Small intestine (tissue), 7 donors: ENCODE measurements at regions not wholly inside any gene's neighbourhood (a gene's known extent, or its start where the extent isn't known, plus 50 kb on each side); places are given as distances from the start of the nearest gene placed in this dataset.

Experiments used
- DNase-seq, 2 donors: peaks; one replicate each; pipeline versions ENCODE4 v3.0.0 to v3.0.0-alpha.2; 2013
- FAIRE-seq: peaks from 2 replicates; lab custom pipeline; 2012; peaks lifted over from hg19 to GRCh38; lab: Jason Lieb, UNC
- H3K27ac ChIP-seq, 3 donors: one replicate each; pipeline ENCODE4 v1.5.1; 2013; ENCODE audit warnings: low read length in 2 of 3, mild to moderate bottlenecking in 2 of 3, control low read depth in 1 of 3, inconsistent platforms in 1 of 3, low read depth in 1 of 3, moderate library complexity in 1 of 3
- H3K27me3 ChIP-seq, 3 donors: one replicate each; pipeline ENCODE4 v1.6.1; 2013; ENCODE audit warnings: low read length in 3 of 3, inconsistent platforms in 1 of 3; ENCODE audit not compliant: control insufficient read depth in 3 of 3, insufficient read depth in 3 of 3
- H3K36me3 ChIP-seq, 3 donors: one replicate each; pipeline ENCODE4 v1.6.1; 2013; ENCODE audit warnings: low read length in 3 of 3, inconsistent platforms in 1 of 3, low read depth in 1 of 3, mild to moderate bottlenecking in 1 of 3, moderate library complexity in 1 of 3; ENCODE audit not compliant: control insufficient read depth in 3 of 3, insufficient read depth in 2 of 3
- H3K4me1 ChIP-seq, 3 donors: one replicate each; pipeline ENCODE4 v1.6.1; 2013; ENCODE audit warnings: low read length in 2 of 3, inconsistent platforms in 1 of 3, low read depth in 1 of 3, mild to moderate bottlenecking in 1 of 3, moderate library complexity in 1 of 3; ENCODE audit not compliant: control insufficient read depth in 3 of 3, insufficient read depth in 2 of 3
- H3K4me3 ChIP-seq, 3 donors: one replicate each; pipeline ENCODE4 v1.5.1; 2013; ENCODE audit warnings: low read length in 3 of 3, control low read depth in 1 of 3, inconsistent platforms in 1 of 3, low read depth in 1 of 3, mild to moderate bottlenecking in 1 of 3, moderate library complexity in 1 of 3
- H3K9me3 ChIP-seq, 2 donors: one replicate each; pipeline ENCODE4 v1.6.1; 2013; ENCODE audit warnings: low read depth in 1 of 2, low read length in 1 of 2; ENCODE audit not compliant: control insufficient read depth in 2 of 2, insufficient read depth in 1 of 2
- WGBS, 3 donors: extraction: QIAGEN DNeasy Blood & Tissue Kit; methylation state at CpG; one replicate each; pipeline ENCODE4 v1.1.7; 2013; 5-methylcytosine and 5-hydroxymethylcytosine counted together
- donor health status: healthy with polysubstance abuse.
- donor health status: control.
- donor health status: control.
- donor health status: Bipolar disorder and iron deficiency.
- donor health status: healthy.

DNA sequence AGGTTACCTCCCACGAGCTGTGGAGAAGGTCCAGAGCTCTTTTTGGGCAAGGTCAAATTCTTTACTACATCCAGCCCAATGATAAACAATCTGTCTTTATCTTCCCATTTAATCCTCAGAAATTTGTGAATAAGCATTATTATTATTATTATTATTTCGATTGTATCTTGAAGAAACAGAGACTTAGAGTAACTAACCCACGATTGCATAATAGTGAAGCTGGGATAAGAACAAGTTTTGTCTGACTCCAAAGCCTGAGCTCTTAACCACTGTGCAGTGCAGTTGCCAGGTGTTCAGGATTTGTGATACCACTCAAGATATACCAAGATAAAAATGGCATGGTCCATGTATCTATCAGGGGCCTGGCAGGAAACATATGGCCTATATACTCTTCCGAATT lies 166.5 kb upstream of the LDB2 start:
- Histone ChIP-seq H3K27me3 (no peaks in the 10 kb centered on the region), H3K4me1 (no peaks in the 10 kb centered on the region), H3K9me3 (no peaks in the 10 kb centered on the region), H3K27ac (no peak overlapping the region), H3K36me3 (no peaks in the 10 kb centered on the region), H3K4me3 (no peak overlapping the region)
- FAIRE-seq (no peak), DNase-seq (no peak)
- WGBS, 3 donors, result 66 to 87% (median 72%) methylated on average over 4 of the region's 4 CpGs

DNA sequence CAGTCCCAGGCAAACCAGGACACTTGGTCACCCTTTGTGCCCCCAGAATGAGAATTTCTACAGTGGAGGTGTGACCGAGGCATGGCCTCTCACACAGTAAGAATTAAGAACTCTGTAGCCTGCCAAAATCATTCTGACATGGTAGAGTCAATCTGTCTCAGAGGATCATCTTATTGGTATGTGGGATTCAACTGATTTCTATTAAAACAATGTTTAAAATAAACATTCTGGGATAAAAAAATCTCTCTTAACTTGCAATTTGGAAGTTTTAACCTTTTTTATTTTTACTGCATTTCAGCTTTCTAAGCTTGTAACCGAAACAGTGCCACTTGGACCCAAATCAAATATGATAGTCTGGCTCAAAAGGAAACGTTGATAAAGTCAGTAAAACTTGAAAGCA lies 165.4 kb upstream of the LDB2 start:
- Histone ChIP-seq H3K36me3 (no peaks in the 10 kb centered on the region), H3K4me1 (no peaks in the 10 kb centered on the region), H3K9me3 (no peaks in the 10 kb centered on the region), H3K27me3 (no peaks in the 10 kb centered on the region), H3K27ac (no peak overlapping the region), H3K4me3 (no peak overlapping the region)
- DNase-seq, result no peak
- no peak for FAIRE-seq
- 65 to 75% (median 73%) methylated on average over 3 of the region's 3 CpGs for WGBS, 3 donors

DNA sequence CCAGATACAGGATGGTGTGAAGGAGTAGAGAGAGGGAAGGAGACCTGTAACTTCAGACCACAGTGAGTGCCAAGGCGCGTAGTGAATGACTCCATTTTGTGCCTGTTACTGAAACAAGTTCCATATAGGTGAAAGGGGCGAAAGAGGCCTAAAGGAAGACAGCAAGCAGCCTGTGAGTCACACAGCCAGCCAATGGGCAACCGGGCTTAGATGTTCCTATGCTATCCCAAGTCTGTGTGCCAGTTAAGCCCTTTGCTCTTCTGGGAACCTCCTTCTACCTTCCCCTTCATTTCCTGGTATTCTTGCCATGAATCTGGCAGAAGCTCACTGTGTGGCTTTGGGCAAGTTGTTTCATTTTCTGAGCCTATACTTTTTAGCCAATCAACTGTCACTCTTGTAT lies 161.8 kb upstream of the LDB2 start:
- FAIRE-seq, result no peak
- 83 to 96% (median 90%) methylated on average over 4 of the region's 4 CpGs for WGBS, 3 donors
- no peak overlapping the region for H3K4me3 ChIP-seq
- no peak for DNase-seq
- H3K4me1 ChIP-seq, result no peaks in the 10 kb centered on the region
- no peaks in the 10 kb centered on the region for H3K27me3 ChIP-seq
- no peaks in the 10 kb centered on the region for H3K9me3 ChIP-seq
- no peak overlapping the region for H3K27ac ChIP-seq
- no peaks in the 10 kb centered on the region for H3K36me3 ChIP-seq

DNA sequence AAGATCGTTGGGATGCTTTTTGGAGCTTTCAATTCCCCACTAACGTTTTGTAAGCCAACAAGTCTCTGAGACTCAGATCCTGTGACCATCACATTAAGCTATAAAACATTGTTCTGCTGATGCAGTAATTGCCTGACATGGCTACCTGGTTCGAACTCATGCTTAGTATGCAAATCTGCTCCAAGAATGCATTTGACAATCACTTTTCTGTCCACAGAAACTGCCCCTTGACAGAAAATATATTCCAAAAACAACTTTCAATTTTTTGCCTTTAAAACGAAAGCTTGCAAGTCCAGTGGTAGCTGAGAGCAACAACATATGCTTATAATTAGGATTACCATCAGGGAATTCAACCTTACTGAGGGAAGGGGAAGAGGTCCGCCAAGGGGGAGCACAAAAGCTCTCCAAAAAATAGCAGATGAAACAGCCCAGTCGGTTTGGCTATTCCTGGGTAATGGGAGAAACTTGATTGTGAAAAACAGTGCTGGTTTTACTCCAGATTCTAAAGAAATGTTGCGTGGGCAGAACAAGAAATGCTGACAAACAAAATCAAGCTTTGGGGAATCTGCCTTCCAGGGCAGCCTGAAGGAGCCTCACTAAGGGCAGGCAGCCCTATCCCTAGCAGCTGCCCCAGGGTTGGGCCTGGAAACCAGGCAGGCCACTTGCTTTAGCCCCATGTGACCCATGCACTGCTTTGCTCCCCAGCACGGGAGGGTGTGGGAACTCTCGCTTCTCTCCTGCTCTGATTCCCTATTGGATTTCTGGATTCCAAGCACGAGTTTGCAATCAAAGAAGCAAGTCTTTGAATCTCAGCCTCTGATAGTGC lies 160.7 kb upstream of the LDB2 start:
- WGBS, 3 donors, result 55 to 68% (median 62%) methylated on average over 10 of the region's 10 CpGs
- Histone ChIP-seq H3K36me3 (no peaks in the 10 kb centered on the region), H3K9me3 (no peaks in the 10 kb centered on the region), H3K4me1 (no peaks in the 10 kb centered on the region), H3K27me3 (no peaks in the 10 kb centered on the region), H3K4me3 (no peak overlapping the region), H3K27ac (no peak overlapping the region)
- no peak for DNase-seq
- FAIRE-seq, result no peak

DNA sequence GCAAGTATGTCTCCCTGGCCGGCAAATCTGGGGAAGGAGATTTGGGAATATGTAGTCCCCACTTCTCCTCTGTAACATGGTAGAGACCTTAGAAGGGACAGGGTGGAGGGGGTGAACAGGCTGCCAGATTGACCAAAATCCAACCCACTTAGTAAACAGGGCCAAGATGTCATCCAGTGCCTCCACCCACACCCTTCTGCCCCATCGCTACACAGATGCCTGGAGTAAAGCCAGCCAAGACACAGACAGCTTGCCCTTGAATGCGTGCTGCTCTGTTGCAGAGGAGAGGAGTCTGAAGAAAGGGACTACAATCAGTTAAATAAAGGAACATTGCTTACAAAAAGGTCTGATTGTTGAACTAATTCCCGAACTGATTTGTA lies 160.1 kb upstream of the LDB2 start:
- Histone ChIP-seq H3K36me3 (no peaks in the 10 kb centered on the region), H3K9me3 (no peaks in the 10 kb centered on the region), H3K27ac (no peak overlapping the region), H3K4me1 (no peaks in the 10 kb centered on the region), H3K27me3 (no peaks in the 10 kb centered on the region), H3K4me3 (no peak overlapping the region)
- WGBS, 3 donors, result 62 to 79% (median 76%) methylated on average over 4 of the region's 4 CpGs
- DNase-seq, result no peak
- FAIRE-seq, result no peak

DNA sequence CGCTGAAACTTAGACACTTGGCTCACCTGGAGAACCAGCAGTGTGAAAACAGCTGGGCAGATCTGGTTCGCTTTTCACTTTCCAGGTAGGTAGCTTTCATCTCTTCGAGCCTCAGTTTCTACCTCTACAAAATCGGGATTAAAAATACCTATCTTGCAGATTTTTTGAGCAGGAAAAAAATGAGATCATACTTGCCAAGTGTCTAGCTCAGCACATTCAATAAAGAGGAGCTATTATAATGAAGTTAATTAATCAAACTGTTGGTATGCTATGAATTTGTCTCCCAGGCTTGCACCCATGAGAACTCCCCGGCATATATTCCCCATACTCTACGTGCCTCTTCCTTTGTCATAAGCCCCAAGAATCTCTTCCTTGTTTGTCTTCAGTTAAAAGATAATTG lies 158.6 kb upstream of the LDB2 start:
- Histone ChIP-seq H3K4me3 (no peak overlapping the region), H3K27ac (no peak overlapping the region), H3K9me3 (peaks cover 0 to 2% of the 10 kb centered on the region in 2 donors), H3K4me1 (no peaks in the 10 kb centered on the region), H3K27me3 (no peaks in the 10 kb centered on the region), H3K36me3 (no peaks in the 10 kb centered on the region)
- 85 to 92% (median 88%) methylated on average over 6 of the region's 6 CpGs for WGBS, 3 donors
- FAIRE-seq (no peak), DNase-seq (no peak)

DNA sequence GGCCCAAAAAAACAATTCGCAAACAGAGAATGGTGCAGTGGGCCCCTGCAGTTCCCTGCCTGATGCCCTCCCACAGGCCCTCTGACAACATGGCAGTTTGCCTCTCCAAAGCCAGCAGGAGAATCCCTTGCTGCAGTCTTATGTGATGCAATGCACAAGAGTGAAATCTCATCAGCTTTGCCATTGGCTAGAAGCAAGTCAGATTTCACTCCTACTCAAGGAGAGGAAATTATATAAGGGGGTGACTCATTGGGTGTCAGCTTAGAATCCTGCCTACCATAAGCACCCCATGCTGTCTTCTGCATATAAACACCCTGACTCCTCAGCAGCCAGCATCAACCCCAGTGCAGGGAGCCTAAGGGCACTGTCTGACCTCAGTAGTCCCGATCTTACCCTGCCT lies 157.3 kb upstream of the LDB2 start:
- 84 to 95% (median 89%) methylated on average over 2 of the region's 2 CpGs for WGBS, 3 donors

DNA sequence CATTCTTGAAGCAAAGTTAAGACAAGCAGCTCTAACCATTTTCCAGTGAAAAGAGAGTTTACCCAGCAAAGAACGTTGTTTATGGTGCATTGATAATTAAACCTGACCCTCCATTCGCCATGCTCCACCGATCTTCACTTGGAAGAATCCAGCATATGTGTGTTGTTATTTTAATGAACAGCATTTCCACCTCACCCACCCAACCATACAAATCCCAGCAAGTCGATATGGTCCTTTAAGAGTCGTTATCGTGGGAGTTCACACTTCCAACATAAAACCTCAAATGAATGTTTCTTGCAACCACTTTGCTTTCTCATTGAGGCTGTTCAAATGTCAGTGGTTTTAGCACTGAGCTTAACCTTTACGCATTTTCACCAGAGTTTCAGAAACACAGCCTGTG lies 147.4 kb upstream of the LDB2 start:
- FAIRE-seq, result no peak
- H3K27ac ChIP-seq, result no peak overlapping the region
- no peak overlapping the region for H3K4me3 ChIP-seq
- H3K36me3 ChIP-seq, result no peaks in the 10 kb centered on the region
- no peaks in the 10 kb centered on the region for H3K27me3 ChIP-seq
- no peak for DNase-seq
- no peaks in the 10 kb centered on the region for H3K9me3 ChIP-seq
- H3K4me1 ChIP-seq, result no peaks in the 10 kb centered on the region
- 88 to 93% (median 90%) methylated on average over 7 of the region's 7 CpGs for WGBS, 3 donors

More for the DNA sequence above, 157.3 kb upstream of the LDB2 start:
- no peak overlapping the region for H3K27ac ChIP-seq
- no peaks in the 10 kb centered on the region for H3K27me3 ChIP-seq
- DNase-seq, result no peak
- no peak for FAIRE-seq
- no peak overlapping the region for H3K4me3 ChIP-seq
- H3K36me3 ChIP-seq, result no peaks in the 10 kb centered on the region
- no peaks in the 10 kb centered on the region for H3K4me1 ChIP-seq
- H3K9me3 ChIP-seq, result peaks cover 0 to 2% of the 10 kb centered on the region in 2 donors
